HG03159 (cell line): ENCODE measurements at regions not wholly inside any gene's neighbourhood (a gene's known extent, or its start where the extent isn't known, plus 50 kb on each side); places are given as distances from the start of the nearest gene placed in this dataset.

Experiments
- ATAC-seq: cut with Tn5 transposase; IDR thresholded peaks from one replicate; pipeline ENCODE4 v1.9.1; 2021; ENCODE audit warnings: mild to moderate bottlenecking, moderate library complexity; ENCODE audit not compliant: unreplicated experiment

- ATAC-seq = no peak
Measured at GRCh38 chr6:14997507-14997906, 248.4 kb upstream of the JARID2 start.

GRCh38 chr6:14999106-14999505, 246.8 kb upstream of the JARID2 start:
- ATAC-seq = no peak

- no peak for ATAC-seq
Measured at GRCh38 chr6:15001326-15001910, 244.5 kb upstream of the JARID2 start.

DNA sequence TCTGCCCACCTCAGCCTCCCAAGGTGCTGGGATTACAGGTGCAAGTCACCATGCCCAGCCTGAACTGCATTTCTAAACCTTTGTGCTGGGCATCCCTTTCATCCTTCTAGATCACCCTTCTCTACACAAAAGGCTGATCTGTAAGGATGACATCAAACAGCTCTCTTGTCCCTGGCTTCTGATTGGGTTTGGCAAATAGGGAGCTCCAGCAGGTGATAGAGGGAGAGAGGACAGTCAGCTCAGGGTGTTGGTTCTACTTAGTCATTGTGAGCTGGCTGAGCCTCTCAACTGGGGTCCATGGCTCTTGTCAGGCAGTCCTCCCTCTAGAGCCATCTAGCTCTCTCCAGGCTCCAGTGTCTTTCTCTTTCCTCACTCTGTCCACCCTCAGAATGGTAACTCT, 237.6 kb upstream of the JARID2 start:
- no peak for ATAC-seq

DNA sequence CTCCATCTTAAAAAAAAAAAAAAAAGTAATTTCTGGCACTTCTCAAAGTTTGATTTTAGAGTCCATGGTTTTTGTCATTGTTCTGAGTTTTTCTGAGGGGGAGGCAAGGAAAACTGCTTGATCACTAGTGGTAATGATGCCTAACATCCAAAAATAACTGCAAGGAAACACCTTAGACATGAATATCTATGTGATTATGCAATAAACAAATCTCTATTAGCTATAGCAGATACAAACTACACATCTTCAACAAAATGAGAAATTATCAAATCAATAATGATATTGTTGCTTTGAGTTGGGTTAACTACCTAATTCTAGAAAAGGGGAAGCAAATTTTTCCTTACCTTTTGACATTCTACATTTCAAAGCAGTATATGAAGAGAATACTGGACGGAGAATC, 230.9 kb upstream of the JARID2 start:
- no peak for ATAC-seq

GRCh38 chr6:15016813-15017212, 229.1 kb upstream of the JARID2 start:
- ATAC-seq = no peak

DNA sequence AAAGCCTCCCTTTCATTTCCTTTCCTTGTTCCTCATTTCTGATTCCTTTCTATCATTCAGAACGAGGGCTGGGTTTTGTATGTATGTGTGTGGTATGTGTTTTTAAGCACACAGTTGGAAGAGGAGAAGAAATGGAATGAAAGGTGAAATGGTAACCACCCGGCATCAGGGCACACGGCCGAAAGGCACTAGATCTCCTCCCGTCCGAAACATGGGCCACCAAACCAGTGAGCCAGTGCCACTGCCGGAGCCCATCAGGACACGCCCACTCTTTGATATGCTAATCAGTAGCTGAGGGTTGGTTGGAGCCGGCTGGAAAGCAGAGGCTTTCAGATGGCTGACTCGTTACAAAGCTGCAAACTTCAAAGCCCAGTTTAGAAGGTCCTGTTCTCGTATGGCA, 228.6 kb upstream of the JARID2 start:
- no peak for ATAC-seq

- ATAC-seq = no peak
Measured at GRCh38 chr6:15017803-15018202, 228.1 kb upstream of the JARID2 start.

- ATAC-seq = no peak
Measured at GRCh38 chr6:15020119-15020770, 225.6 kb upstream of the JARID2 start.

DNA sequence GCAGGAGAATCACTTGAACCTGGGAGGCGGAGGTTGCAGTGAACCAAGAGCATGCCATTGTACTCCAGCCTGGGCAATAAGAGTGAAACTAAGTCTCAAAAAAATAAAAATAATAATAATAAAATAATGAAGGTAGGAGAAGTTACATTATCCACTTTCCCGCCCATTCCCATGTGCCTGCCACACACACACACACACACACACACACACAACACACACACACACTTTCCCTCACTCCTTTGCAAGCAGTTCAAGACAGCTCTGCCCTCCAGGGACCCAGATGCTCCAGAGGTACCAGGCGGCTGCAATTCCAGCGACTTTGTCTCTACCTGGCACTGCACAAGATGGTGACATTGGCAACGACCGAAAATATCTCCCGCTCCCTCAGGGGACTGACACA, 224.8 kb upstream of the JARID2 start:
- ATAC-seq = no peak

GRCh38 chr6:15023018-15023417, 222.9 kb upstream of the JARID2 start:
- peak; percentile 37 for ATAC-seq

DNA sequence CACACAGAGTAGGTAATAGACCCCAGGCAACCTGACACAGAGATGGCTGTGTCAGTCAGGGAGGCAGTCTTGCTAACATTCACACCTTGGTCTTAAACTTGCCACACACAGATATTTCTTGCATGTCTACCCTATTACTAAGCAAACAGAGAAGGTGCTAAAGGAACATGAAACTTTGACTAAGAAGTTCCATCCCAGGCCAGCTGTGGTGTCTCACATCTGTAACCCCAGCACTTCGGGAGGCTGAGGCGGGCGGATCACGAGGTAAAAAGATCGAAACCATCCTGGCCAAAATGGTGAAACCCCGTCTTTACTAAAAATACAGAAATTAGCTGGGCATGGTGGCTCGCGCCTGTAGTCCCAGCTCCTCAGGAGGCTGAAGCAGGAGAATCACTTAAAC, 222.4 kb upstream of the JARID2 start:
- peak; percentile 88 for ATAC-seq

GRCh38 chr6:15025446-15025845, 220.4 kb upstream of the JARID2 start:
- ATAC-seq = no peak

- ATAC-seq = no peak
Measured at GRCh38 chr6:15026832-15027231, 219.0 kb upstream of the JARID2 start.

DNA sequence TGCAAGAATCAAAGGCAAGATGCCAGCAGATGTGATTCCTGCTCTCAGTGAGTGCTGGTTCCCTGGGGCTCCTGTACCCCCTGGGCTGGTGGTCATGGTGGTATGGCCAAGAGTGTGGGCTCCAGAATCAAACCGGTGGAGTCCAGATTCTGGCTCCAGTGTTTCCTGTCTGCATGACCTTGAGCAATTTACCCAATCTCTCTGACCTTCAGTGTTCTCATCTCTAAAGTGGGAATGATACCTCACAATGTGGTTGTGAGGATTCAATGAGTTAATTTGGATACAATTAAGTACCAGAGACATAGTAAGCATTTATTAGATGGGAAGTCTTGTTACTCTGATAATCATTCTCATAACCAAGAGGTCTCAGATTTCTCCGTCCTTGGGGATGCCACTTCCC, 218.4 kb upstream of the JARID2 start:
- ATAC-seq = no peak

DNA sequence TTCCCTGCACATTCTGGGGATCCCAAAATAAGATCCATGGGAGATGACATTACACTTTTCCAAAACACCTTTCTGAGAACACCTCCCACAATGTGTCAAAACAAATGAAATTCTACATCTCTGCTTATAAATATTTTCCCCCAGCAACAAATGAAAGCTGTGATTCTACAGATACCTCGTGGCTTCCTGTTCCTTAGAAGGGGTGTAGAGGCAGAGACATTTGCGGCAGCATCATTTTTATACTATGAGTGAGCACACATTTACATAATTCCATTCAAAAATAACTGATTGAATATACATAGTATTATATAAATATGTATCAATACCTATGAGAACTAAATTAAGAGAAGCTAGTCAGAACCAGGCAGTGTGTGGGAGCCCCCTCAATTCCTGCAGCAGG, 213.9 kb upstream of the JARID2 start:
- no peak for ATAC-seq

DNA sequence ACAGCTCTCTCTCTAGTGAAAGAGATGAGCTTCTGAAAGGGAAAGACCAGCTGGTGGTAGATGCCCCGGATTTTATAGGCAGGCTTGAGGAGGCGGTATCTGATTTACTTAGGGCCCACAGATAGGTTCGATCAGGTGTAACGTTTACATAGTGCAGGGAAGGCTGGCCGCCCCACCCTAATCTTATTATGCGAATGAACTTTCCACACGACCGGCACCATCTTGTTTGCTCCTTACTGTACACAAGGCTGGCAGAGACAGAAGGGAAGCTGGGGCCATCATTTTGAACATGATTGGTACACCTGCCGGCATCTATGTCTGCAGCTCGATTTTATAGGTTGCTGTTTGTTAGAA, 212.0 kb upstream of the JARID2 start:
- ATAC-seq = no peak

- ATAC-seq = no peak
Measured at GRCh38 chr6:15036690-15037245, 209.1 kb upstream of the JARID2 start.

DNA sequence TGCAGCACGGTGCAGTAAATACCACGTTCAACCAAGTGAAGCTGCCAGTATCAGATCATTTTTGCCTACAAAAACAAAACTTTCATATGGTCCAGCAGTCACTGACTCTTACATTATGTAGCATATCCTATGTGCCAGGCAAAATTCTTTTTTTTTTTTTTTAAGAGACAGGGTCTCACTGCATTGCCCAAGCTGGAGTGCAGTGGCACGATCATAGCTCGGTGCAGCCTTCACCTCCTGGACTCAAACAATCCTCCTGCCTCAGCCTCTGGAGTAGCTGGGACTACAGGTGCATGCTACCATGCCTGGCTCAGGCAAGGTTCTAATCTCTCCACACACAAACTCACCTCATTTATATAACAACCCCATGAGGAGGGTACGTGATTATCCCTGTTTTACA, 208.6 kb upstream of the JARID2 start:
- ATAC-seq = no peak

GRCh38 chr6:15038013-15038791, 207.7 kb upstream of the JARID2 start:
- no peak for ATAC-seq

- ATAC-seq = no peak
Measured at GRCh38 chr6:15039136-15039535, 206.7 kb upstream of the JARID2 start.

GRCh38 chr6:15042938-15043337, 202.9 kb upstream of the JARID2 start:
- no peak for ATAC-seq
